Stimulated activated CD4-positive, alpha-beta T cell treated with anti-CD3 and anti-CD28 coated beads, Interleukin-12 subunit alpha, Interleukin-12 subunit beta, amount 100 ng/mL, for 48 hours (primary cell): ENCODE measurements at regions not wholly inside any gene's neighbourhood (a gene's known extent, or its start where the extent isn't known, plus 50 kb on each side); places are given as distances from the start of the nearest gene placed in this dataset.
"Not testable (repeated sequence)": the region's sequence is repeated elsewhere in the genome, so short reads cannot be mapped to it uniquely, and the experiment has no call there.

Source experiments
- DNase-seq, 3 donors: peaks; one replicate each; pipeline ENCODE4 v3.0.0-alpha.2; 2020; ENCODE audit warnings: low read depth in 2 of 3, low spot score in 1 of 3

DNA sequence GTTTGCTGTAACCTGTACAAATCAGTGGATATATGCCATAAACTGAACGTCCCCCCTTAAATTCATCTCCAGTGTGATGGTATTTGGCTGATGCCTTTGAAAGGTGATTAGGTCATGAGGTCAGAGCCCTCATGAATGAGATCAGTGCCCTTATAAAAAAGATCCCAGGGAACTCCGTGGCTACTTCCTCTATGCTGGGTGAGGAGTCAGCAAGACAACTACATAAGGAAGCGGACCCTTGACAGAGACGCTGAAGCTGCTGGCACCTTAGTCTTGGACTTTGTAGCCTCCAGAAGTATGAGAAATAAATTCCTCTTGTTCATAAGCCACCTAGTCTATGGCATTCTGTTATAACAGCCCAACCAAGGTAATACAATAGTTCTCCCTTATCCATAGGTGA lies 215.1 kb upstream of the ZNF608 start:
- DNase-seq, result no peak

DNA sequence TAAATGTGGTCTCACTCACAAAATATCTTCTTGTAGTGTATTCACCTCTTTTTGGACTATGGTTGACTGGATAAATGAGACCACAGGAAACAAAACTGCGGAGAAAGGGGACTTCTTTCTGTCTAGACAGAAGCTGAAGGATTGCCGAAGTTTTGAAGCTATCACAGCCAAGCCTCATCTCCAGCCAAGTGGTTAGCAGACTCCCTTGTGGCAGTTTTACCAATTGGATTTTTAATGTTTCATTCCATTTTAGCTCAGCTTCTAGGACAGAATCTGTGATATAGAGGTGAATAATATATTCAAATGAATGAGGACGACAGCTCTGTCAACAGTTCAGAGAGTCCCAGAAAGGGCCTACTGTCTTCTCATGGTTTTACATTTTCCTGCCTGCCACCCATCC lies 215.7 kb upstream of the ZNF608 start:
- no peak for DNase-seq

DNA sequence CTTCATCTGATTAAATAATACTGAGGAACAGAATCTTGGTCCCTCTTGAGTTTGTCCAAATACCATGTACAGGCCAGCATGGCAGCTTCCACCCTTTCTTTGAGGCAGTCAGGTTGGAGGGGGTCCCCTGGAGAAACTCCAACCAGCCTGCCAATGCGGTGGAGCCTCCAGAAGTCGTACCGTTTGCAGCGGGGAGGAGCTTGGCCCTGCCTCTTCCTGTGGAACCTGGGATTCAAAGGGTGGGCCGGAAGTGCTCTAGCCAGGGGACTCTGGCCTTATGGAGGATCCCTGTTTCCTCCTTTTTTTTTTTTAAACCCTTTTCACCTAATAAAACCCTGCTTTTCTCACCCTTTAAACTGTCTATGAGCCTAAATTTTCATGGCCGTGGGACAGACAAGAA lies 216.3 kb upstream of the ZNF608 start:
- DNase-seq, result no peak

DNA sequence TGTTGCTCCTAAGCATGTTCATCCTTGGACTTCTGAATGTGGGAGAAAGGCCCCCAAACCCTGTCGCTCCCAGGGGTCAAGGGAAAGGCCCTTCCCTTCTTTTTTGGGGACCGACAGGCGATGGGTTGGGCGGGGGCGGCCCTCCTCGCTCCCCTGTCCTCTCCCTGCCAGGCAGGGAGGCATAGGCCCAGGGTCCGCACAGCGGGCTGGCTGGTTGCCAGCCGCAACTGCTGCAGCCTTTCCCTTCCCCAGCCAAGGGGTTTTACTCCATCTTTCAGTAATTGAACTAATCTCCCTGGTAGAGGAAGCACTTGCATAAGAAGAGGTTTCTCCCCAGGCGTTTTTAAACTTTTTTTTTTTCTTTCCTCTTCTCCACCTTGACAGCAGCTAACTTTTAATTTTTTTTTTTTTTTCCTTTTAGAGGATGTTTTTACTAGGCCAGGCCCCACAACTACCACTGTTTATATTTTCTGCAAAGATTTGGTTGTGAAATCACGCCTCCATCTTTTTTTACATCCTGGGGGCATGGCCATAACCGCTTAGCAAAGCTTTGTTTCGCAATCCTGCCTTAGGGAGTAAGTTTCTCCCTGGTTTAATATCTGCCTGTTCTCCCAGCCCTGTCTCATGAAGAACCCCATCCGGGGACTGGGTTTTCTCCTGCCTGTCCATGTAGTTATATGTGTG lies 216.9 kb upstream of the ZNF608 start:
- DNase-seq, result no peak

DNA sequence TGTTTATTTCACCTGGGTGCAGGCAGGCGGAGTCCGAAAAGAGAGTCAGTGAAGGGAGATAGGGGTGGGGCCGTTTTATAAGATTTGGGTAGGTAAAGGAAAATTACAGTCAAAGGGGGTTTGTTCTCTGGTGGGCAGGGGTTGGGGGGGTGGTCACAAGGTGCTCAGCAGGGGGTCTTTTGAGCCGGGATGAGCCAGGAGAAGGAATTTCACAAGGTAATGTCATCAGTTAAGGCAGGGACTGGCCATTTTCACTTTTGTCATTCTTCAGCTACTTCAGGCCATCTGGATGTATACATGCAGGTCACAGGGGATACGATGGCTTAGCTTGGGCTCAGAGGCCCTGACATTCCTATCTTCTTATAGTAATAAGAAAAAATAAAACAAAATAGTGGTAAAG lies 220.3 kb upstream of the ZNF608 start:
- not testable (repeated sequence) for DNase-seq

DNA sequence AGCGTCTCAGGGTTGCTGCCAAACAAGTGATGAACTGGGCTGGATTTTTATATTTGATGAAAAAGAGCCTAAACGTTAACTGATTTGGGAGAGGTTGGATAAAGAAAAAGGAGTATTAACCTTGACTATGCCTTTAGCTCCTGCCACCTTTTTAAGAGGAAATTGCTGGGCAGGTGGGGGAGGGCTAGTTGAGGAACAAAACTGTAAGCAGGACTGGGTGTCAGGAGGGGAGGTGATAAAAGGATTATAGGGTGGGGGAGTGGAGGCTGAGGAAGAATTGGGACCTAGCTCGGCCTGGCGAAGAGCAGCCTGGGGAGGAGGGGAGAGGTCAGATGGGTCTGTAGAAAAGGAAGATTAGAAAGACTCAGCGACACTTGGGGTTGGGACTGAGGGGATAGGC lies 223.9 kb upstream of the ZNF608 start:
- DNase-seq, result not testable (repeated sequence)

DNA sequence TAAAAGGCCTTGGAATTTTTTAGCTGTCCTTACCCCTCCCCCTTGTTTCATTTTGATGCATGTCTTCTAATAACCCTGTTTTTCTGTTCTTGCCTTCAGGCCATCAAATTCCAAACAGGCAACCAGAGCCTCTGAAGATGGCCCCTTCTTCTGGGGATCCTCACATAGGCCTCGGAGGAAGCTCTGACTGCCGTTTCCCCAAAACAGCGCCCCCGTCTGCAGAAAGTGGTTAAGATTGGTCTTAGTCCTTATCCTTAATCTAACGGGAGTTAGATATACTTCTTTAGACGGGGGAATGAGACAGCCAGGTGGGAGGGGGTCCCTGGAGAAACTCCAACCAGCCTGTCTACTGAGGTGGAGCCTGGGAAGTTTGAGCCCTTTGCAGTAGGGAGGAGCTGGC lies 226.3 kb upstream of the ZNF608 start:
- DNase-seq, result no peak

DNA sequence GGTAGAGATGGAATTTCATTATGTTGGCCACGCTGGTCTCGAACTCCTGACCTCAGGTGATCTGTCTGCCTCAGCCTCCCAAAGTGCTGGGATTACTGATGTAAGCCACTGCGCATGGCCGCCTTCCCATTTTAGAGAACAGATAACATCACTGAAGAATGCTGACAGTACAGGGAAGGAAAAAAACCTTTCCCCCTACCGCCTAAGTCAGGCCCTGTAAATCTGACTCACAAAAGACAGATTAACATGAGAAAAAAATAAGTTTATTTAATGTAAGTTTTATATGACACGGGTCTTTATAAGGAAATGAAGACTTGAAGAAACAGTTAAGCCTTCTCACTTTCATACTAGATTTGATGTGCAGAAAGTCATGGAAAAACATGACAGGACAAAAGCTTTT lies 227.2 kb upstream of the ZNF608 start:
- DNase-seq, result no peak

DNA sequence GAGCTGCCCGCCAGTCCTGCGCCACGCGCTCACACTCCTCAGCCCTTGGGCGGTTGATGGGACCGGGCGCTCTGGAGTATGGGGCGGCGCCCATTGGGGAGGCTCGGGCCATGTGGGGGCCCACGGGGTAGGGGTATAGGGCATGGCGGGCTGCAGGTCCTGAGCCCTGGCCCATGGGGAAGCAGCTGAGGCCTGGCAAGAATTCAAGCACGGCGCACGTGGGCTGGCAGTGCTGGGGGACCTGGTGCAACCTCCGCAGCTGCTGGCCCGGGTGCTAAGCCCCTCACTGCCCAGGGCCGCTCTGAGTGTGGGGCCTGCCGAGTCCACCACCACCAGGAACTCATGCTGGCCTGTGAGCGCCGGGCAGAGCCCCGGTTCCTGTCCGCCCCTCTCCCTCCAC lies 229.6 kb upstream of the ZNF608 start:
- DNase-seq, result no peak

DNA sequence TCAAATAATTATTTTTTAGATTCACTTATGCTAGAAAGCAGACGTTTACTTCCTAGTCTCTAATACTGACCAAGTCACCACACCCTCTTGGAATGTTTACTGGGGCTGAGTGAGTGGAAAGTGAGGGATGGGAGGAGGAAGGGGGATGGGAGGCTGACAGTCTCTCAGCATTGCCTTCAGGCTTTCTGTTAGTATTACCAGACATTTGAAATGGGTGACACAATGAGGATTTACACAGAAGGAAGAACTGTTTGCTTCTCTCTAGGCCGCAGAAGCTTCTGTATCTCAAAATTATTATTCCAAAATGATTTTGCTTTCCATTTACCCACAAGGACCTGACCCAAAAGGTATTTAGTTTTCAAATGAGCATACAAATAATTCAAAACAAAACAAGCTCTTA lies 232.8 kb upstream of the ZNF608 start:
- DNase-seq, result no peak

DNA sequence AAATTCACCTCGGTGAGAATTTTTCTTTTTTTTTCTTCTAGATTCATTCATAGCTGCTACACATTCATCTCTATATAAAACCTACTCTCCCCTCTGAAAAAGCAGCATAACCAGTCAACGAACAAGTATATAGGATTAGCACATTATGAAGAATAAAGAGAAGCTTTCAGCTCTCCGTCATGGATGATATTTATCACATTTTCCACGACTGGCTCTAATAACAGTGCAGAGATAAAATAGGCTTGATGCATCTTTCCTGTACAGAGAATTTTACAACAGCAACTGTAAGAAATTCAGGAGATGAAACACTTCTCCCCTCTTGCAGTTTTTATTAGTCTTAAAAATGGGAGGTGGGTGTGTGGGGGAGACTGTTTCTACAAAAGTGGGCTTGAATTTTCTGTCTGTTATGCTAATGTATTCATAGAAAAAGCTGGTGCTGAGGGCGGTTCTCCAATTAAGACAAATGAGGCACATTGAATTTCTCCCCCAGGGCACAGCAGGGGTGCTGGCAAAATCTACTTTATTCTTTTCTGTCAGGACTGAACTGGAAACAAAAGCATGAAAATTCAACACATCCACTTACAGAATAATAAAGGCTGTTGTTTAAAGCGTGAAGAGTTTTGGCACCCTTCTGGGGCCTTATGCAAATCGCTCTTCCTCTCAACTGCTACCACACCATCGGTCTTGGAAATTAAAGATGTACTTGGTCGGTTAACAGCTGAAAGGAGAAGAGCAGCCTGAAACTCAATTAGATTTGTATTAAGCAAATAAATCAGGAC lies 233.9 kb upstream of the ZNF608 start:
- no peak for DNase-seq

DNA sequence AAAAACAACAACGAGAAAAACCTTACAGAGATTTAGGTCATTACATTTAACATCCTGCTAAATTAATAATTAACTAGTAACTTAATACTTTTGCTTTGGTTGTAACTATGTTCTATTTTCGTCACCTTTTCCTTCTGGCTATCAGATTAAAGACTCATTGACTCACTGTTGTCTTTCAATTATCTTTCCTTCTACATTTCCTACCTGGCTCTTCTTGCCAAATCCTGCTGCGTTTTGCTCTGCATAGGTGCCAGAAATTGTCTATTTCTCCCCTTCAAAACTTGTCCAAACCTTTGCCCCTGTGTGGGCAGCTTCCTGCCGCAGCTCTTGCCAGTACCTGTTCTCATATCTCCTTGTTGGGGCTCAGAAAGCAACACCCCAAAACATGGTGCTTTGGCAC lies 235.5 kb upstream of the ZNF608 start:
- no peak for DNase-seq

DNA sequence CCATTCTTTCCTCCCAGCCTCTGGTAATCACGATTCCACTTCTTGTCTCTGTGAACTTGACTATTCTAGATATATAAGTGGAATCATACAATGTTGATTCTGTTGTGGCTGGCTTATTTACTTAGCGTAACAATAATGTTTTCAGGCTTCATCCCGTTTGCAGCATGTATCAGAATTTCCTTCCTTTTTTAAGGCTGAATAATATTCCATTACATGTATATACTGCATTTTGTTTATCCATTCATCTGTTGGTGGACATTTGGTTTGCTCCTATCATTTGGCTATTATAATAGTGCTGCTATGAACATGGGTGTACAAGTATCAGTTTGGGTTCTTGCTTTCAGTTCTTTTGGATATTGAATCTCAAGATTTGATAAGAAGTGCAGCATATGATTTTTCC lies 239.7 kb upstream of the ZNF608 start:
- no peak for DNase-seq

DNA sequence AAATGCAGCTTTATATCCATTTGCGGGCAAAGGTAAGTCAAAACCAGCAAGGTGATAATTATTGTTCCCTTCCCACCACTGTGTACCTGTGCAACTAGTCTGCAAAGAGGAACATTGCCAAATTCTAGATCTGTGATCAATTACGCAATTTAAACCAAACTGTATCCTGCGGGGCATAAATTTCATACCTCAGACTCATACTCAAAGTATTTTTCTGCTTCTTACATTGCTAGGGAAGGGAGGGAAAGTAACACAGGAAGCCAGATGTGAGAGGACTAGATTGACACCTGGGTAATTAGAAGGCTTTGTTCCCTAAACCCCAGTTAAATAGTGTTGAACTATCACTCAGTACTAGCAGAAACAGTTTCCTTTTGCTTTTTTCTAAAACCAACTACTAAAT lies 240.2 kb upstream of the ZNF608 start:
- DNase-seq, result no peak

DNA sequence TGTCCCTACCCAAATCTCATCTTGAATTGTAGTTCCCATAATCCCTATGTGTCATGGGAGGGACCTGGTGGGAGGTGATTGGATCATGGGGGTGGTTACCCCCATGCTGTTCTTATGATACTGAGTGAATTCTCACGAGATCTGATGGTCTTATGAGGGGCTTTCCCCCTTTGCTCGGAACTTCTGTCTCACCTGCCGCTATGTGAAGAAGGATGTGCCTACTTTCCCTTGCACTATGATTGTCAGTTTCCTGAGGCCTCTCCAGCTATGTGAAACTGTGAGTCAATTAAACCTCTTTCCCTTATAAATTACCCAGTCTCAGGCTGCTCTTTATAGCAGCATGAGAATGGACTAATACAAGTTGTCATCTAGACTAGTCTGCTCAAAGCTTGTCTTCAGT lies 241.3 kb upstream of the ZNF608 start:
- DNase-seq, result not testable (repeated sequence)

DNA sequence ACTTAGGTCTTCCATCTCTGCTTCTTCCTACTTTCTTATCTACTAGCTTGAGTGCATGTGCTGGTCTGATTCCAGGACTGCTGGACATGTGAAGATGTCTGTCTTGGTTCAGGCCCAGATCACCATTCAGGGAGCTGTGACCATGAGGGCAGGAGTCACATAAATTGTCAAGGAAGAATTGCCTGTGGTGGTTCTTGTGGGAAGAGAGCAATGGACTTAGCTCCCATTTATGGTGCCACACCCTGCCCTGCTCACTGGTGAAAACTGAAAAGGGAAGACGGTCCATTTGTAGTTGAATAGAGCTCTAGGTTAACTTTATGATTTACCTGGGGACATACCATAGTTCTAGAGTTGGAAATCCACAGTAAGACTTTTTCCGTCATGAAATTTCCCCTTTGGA lies 244.3 kb upstream of the ZNF608 start:
- no peak for DNase-seq

DNA sequence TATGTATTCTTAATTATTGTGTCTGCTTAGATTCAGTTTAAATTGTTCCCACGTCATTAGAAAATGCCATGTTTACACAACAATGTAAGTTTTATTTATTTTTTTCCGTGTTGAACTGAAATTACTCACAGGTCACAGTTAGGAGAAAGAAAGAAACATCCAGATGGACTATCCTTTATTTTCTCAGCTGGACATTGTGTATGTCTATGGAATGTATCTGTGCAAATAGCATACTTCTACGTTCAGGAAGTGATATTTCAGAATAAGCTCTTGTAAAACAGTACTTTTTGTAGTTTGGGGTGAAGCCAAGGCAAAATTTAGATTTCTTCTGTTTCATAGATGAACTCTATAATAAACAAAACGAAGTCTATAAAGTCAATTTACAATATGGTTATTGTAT lies 249.0 kb upstream of the ZNF608 start:
- no peak for DNase-seq

DNA sequence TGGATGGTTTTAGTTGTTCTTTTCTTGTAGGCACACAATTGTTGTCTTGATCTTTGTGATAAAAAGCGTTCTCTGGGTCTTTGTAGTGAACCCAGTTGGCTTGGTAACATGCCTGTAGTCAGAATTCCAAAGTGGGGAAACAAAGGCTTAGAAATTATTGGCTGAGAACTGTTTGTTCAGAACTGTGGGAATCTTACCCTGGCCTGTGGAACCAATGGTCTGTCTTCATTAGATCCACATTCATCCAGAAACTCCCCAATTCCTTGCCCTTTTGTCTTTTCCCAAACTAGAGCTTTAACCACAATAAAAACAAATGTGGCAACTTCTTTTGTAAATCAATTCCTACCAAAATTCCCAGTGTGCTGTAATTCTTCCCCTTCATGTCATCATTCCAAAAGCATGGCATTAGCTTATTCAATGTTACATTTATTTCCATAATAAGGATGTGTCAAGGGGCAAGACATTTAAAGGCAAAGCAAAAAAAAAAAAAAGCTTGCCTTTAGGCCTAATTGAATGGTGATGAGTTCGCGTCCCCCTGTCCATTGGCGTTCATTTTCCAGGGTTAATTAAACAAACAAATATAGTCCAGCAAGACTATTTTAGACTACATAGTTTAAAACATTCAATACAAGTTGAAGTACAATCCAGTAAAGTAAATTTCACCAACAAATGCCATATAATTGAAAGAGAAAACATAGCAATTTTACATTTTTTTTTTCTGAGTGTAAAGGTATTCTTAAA lies 249.8 kb upstream of the ZNF608 start:
- DNase-seq, result no peak

DNA sequence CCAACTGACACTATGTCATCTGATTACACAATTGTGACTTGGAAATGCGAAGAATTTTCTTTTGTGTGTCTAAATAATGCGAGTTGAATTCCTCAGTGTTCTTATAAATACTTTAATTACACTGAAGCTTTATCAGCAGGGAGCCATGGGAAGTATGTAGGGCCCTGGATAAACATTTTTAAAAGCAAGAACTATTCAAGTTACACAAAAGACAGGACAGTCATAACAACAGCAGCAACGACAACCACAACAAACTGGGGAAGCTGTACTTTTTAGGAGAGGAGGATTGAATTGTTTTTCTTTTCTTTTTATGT lies 250.3 kb upstream of the ZNF608 start:
- DNase-seq, result no peak

DNA sequence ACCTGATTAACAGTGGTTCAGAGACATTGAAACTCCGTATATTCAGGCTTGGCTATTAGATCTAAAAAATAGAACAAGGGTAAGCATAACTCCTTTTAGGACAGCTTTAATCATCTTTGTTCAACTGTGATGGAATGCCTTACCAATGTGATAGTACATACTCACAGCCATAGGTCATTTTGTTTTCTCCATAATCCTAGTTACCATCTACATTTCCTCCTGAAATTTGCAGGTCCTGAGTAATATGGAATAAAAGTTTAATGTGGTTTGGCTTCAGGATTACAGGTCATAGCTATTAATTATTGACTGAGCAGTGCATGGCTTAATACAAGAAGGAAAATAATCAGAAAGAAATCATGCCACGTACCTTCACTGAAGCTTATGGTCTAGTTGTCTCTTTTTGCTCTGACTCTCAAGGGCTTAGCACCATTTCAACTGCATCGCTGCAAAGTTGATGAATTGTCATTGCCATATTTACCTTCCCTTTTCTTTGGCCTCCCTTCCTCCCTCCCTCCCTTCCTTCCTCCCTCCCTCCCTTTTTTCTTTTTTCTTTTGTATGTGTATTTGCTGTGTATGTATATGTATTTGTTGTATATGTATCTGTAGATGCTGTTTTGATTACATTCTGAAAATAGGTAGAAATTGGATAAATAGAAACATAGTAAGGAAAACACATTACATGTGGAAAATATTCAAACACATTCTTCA lies 250.9 kb upstream of the ZNF608 start:
- no peak for DNase-seq

DNA sequence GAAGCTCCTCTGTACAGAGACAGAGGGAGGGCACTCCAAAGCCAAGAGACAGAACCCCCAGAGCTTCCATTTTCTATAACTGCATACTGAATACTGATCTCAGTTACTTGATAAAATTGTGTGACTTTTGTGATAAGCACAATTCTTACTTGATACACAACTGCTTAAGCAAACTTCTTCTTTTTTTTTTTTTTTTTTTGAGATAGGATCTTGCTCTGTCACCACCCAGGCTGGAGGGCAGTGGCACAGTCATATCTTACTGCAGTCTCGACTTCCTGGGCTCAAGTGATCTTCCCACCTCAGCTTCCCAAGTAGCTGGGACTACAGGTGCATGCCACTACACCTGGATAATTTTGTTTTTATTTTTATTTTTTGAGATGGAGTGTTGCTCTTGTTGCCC lies 252.1 kb upstream of the ZNF608 start:
- no peak for DNase-seq
